HG03159 (cell line): ENCODE measurements at regions not wholly inside any gene's neighbourhood (a gene's known extent, or its start where the extent isn't known, plus 50 kb on each side); places are given as distances from the start of the nearest gene placed in this dataset.

ENCODE experiments used
- ATAC-seq: cut with Tn5 transposase; IDR thresholded peaks from one replicate; pipeline ENCODE4 v1.9.1; 2021; ENCODE audit warnings: mild to moderate bottlenecking, moderate library complexity; ENCODE audit not compliant: unreplicated experiment

DNA sequence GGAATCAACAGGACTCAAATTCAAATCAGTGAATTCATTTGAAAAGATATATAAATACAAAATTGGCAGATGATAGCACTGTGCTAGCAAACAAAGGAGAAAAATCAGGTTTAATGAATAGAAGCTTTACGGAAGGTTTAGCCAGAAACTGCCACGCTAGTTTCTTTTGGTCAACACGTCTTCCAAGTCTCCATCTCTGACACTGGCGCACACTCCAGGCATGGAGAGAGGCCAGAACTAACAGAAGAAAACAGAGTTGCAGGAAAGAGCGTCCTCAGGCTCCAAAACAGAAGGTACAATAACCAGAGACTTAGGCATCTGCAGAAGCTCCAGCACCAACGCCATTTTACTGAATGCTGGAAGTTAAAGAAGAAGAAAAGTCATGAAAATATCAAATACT is 497.3 kb upstream of the FRG1 start:
- no peak for ATAC-seq

DNA sequence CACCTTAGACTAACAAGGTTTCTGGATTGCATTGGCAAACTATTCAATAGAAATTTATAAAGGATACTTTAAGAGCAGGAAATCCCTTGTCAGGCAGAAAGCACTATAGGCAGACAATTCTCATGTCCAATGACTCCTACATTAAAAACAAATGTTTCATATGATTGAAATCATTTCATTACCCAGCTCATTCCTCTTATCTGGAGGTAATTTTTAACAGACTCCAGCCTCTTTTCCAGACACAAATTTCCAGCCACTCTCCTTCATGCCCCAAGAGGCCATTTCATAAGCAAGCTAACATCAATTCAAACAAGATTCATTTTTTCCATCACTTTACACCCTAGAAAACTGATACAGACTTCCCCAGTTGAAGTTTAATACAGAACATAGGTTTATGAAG is 495.1 kb upstream of the FRG1 start:
- no peak for ATAC-seq

DNA sequence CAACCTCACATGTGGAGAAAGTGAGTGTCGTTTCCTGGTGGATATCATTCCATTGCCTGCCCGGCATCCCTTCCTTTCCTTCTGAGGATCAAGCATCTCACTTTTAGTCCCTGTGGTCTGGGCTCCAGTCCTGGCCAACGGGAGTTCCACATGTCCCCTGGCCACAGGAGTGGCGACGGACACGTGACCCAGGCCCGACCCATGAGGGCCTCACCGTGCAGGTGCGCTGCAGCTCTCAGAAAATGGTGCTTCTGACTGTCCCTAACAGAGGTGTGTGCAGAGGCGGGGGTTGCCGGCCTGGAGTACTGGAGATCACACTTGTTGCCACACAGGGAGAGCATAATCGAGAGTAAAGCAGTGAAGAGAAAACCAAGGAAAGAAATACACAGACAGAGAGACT is 476.9 kb upstream of the FRG1 start:
- ATAC-seq = no peak

DNA sequence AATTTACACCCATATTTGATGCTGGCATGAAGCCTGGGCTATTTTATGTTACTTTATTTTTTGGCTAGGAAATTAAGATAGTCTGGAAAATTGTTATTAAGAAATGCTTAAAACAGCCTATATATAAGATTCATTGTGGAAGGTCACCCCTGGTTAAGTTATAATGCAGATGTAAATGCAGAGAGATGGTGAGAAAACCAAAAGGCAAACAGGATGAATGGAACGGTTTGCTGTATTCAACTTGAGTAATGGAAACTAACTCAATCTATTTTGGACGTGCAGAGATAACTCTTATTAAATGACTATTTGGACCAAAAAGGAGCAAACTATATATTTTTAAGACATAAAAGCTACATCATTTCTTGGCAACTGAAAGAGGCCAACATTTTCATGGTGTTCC is 446.3 kb upstream of the FRG1 start:
- ATAC-seq = no peak

DNA sequence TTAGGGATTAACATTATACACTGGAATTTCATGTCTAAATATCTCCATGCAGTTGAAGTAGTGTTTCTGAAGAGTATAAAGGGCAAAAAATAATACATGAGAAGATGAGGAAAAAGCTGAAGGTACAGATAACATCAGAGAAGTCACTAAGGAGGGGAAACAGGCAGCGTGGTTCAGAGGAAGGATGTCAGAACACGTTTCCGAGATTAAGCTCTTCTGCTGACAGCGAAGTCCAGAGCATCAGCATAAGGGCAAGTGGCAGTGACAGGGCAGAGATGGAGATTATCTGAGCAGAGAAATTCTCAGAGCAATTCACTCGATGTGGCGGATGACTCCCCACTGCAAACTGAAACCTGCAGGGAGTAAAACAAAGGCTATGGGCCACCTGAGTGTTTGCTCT is 443.2 kb upstream of the FRG1 start:
- ATAC-seq = no peak

DNA sequence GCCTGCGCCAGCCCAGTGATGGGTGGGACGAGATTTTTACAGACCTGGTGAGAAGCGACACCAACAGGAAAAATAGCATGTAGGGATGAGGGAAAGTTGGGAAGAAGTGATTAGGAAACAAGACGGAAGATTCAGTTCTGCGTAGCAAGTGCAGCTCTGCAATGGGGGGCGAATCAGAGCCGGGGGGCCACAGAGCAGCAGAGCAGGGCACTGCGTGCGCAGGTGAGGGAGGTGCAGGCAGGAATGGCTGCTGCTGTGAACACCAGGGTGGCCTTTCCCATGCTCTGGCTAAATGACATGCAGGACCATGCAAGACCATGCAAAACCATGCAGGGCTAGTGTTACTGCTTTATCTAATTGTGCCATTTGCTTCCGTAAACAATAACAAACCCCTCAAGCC is 442.7 kb upstream of the FRG1 start:
- no peak for ATAC-seq

DNA sequence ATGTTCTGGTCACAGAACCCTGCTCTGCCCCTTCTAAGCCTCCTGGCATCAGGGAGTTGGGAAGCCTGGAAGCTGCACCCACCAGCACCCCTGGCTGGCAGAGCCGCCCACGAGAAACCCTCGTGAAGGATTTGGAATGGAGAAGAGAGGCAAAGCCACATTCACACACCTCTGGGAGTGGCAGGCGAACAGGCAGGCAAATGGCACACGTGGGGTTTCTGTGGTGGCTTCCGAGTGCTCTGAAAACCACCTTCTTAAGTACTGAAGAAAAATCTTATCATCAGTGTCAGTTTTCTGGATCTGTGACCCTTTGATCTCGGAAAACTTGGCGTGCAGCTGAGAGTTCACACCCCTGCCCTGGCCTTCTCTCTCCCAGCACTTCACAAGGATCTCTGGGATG is 442.2 kb upstream of the FRG1 start:
- no peak for ATAC-seq

DNA sequence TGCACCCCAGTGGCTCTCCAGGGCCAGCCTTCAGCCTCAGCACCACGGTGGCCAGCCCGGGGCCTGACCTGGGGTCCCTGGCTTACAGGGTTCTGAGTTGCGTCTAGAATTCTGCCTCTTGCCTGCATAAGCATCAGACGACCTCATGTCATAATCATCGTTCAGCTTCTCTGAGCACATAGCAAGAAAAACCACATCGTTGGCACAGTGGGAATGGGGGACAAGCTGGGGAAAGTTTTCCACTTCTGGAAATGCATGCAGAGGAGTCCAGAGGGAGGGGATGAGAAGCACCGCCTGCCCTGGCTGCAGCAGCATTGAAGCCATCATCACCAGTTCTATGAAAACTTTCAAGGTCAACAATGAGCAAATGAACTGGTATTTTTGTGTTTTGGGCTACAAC is 441.0 kb upstream of the FRG1 start:
- ATAC-seq = no peak

DNA sequence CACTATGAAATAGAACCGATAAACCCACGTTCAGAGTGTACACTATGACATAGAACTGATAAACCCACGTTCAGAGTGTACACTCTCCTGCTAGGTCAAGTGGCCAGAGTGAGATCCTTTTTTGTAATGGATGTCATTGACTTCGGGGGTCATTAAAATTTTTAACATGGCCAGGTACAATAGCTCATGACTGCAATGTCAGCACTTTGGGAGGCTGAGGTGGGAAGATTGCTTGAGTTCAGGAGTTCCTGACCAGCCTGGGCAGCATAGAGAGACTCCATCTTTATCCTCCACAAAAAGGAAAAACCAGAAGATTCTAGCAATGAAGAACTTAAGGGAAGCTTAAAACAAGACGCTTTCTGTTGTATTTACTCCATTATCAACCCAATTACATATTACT is 439.7 kb upstream of the FRG1 start:
- no peak for ATAC-seq

DNA sequence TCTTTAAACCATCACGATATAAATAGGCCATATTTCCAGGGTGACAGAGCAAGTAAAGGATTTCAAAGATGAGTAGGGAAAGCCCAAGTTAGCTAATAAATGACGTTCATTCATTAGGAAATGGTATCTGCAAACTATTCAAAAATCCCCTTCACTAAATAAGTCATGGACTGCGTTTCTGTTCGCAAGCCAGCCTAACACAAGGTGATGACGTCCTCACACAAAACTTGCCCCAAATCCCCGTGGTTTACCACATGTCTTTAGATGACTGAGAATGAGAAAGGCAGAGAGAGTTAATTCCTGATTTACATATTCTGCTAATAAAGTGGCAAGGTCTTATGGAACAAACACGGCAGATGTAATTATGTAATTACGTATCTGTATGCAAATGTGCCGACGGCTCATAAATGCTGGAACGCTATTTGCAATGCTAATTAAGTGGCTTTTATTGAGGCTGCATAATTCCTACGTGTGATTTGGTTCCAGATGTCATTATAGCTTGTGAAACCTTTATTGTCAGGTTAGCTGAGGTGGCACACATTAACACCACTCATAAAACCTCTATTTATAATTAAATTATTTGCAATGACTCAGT is 437.7 kb upstream of the FRG1 start:
- ATAC-seq = no peak

DNA sequence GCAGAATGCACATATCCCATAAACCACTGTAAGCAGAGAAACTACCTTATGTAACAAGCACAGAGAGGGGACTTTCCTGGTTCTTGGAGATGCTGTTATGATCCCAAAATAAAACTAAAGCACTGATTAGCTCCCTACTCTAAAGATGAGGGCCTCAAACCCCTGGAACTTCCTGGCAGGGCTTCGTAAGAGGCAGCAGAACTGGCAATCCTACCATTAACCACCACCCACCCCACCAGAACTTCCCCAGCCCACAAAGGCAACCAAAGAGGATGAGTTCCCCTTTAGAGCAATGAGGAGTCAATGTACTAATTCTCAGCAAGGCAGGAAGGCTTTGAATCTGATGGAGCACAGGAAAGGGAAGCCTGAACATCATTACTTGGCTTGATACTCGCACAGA is 436.5 kb upstream of the FRG1 start:
- no peak for ATAC-seq

DNA sequence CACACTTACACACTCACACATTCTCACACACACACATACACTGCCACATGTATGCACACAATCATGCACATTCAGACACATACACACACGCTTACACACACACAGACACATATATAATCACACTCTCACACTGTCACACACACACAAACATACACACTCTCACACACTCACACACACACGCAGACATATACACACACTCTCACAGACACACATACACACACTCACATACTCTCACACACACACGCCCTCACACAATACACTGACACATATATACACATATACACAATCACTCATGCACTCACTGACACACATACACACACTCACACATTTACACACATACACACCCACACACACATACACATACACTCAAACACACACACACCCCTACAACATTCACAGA is 435.3 kb upstream of the FRG1 start:
- no peak for ATAC-seq

DNA sequence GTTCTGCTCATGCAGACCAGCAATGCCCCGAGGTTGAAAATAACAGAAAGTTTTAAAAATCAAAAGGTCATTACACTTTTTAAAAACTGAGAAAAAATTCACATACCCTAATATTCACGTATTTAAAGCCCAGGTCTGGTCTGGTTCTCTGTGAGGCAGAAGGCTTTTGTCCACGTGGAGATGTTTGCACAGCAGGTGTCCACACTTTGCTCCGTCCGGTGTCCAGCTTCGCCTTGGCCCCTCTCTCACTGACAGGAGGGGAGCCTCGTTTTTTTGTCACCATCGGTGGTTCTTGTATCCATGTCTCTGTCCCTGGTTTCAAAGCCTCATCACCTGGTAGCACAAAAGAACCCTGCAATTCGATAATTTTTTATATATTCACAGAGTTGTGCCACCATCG is 434.6 kb upstream of the FRG1 start:
- no peak for ATAC-seq

DNA sequence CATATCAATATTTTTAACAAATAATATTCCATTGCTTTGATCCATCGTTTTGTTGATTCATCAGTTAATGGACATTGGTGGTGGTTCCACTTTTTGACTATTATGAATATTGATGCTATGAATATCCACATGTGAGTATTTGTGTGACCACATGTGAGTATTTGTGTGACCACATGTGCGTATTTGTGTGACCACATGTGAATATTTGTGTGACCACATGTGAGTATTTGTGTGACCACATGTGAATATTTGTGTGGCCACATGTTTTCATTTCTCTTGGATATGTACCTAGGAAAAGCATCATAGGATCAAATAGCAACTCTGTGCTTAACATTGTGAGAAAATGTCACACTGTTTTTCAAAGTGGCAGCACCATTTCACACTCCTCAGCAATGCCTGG is 433.6 kb upstream of the FRG1 start:
- ATAC-seq = no peak

DNA sequence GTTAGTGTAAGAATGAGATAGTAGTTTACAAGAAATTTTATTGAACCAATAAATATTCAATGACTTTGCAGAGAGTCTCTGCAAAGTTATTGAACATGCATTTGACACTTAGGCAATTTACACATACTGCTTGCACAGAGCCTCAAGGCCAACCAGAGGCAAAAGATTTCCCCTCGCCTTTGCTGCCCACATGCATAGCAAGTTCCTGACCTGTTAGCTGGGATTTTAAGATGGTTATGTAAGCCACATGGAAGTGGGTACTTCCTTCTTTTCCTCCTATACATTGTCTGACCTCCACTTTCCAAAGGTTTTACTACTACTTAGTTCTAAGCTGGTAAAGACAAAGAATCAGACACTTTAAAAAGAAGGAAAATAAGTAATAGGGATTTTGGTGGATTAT is 430.1 kb upstream of the FRG1 start:
- ATAC-seq = no peak

DNA sequence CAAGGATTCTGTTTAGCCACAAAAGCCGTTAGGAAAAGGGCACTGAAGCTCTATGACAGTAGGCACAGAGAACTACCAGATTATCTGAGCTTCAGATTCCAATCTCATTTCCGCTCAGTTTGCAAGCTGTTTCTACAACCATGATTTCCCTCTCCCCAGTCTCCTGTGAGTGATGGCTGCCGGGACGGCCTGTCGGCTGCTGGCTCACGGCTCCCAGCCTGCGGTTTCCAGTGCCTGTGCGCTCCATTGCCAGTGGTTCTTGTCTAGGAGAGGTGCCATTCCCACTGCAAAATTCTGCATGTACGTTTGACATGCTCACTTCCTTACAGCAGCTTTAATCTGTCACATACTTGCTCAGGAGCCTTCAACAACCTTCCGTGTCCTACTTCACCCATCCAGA is 429.1 kb upstream of the FRG1 start:
- ATAC-seq = no peak

DNA sequence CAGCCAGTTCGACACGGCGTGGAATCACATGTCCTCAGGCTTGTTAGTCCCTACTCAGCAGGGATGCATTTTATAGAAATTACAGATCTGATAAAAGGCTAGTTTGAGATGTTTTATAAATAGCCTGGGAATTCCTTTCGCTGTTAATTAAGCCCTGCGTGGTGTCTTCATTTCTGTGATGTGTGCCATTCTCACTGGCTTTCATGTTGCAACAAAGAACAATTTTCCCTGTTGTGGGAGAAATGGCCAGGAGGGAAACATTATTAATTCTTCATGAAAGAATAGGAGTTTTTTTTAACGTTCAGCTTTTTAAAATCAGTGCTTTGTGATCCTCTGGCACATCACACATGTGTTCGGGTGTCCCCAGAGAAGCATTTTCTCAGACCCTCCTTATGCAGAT is 427.3 kb upstream of the FRG1 start:
- ATAC-seq = no peak

DNA sequence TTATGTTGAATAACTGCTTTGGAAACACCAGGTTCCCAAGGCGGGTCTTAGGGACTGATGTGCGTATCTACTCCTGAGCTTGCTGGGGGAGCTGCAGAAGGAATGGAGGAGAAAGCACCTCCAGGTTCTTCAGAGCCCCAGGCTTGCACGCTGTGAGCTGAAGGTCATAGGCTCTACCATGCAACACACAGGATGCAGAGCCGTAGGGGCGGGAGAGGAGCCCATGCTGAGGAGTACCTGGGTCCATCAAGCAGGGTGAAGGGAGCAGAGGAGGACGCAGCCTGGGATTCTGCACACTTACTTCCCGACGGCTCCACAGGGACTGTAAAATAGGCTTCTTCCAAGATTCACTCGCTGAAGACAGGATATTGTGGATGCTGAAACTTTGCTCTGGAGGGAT is 426.5 kb upstream of the FRG1 start:
- no peak for ATAC-seq

DNA sequence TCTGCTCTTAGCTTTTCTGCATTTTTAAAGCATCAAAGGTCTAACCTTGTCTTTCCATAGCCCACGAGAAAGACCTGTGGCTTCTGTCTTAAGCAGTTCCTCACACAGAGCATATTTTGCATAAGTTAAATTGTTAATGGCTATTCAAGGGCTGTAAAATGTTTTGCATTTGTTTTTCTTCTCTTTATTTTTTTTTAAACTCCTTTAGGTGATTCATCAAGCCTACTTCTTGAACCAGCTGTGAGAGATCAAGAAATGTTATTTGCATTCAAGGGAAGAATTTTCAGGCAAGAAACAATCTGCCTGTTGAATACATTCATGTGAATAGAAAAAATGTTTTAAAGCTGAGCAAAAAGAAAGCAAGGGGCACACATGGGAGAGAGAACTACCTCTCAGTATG is 423.8 kb upstream of the FRG1 start:
- no peak for ATAC-seq

DNA sequence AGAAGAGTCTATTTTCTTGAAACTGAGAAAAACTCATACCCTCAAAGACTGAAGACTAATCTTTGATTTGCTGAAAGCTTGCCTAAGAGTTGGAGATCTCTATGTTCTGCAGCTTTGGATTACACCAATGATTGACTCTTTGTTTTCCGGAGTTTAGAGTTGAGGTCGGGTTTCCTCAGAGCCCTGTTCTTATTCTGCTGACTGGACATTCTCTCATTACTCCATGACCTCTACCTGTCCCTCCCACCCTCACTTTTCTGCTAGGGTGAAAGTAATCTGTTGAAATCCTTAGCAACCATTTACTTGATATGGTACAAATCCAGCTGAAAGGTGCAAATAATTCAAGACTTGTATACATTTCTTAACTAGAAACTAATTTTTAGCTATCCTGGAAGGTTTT is 421.5 kb upstream of the FRG1 start:
- no peak for ATAC-seq

DNA sequence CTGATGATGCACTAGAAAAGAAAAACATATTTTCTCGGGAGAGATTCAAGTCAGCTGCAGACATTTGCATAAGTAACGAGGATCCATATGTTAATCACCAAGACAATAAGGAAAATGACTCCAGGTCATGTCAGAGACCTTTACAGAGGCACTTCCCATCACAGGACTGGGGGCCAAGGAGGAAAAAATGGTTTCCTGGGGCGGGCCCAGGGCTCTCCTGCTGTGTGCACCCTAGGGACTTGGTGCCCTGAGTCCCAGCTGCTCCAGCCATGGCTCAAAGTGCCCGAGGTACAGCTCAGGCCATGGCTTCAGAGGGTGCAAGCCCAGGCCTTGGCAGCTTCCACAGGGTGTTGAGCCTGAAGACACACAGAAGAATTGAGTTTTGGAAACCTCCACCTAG is 415.4 kb upstream of the FRG1 start:
- no peak for ATAC-seq

DNA sequence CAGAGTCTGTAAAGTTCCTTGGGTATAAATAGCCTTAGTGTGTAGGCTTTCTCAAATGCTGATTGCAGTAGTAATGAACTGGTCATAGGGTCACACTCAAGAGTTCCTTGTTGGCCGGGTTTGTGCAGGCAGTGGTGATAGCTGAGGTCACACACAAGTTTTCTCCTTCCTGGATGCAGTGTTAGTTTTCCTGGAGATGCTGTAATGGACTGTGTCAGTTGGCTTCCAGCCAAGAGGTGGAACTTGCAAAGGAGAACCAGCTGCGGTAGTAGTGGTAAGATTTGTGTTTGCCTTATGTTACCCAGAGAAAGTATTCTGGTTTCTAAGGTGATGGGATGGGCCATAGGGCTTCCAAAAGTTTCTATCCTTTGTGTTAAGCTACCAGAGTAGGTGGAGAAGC is 409.8 kb upstream of the FRG1 start:
- ATAC-seq = no peak

DNA sequence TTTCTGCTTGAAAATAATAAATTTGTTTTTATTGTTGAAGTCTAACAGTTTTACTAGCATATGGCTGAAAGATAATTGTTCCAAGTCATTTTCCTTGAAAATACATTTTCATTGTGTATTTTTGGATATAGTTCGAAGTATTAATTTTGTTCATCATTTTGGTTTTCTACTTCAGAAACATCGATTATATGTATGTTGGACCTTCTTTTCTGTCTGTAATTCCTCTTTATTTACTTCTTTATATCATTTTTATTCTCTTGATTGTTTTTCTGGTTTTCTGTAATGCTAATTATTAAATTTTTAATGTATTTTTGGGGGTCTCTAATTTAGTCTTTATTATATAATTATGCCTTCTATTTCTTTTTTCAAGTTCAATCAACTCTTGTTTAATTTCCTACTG is 407.1 kb upstream of the FRG1 start:
- ATAC-seq = no peak

DNA sequence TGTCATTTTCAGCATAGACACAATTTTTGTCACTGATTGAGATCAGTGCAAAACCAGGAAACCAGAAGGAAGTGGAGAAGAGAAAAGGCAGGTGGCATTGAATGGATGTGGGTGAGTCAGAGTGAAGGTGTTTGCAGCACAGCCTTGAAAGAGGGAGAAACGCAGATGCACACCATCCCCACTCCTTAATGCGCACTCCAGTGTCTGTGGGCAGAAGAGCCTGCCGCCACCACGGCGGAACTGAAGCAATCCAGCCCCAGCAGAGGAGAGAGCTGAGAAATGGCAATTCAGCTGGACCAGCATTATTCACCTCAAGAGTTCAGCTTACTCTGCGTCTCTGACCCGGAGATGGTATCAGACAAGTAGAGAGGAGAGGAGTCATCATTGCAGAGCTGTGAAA is 393.1 kb upstream of the FRG1 start:
- ATAC-seq = no peak
